ENCODE measurements at regions not wholly inside any gene's neighbourhood (a gene's known extent, or its start where the extent isn't known, plus 50 kb on each side); places are given as distances from the start of the nearest gene placed in this dataset.

DNA sequence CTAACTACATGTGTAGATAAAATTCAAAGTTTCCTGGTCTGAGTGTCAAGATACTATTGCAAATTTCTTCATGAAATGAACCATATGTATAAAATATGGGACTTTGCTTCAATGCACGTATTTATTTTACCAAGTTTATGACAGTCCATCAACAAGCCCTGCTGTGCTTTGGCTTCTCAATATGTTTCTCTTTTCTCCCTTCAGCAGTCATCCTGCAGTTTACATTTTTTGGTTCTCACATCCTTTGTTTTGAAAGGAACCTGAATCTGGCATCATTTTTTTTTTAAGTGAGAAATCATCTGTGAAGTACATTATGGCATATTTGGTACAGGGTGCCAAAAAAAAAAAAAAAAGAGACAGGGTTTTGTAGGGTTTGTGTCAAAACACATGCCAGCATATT lies 65.1 kb downstream of the YIPF5 start:
- TF ChIP-seq, protein P1, sequence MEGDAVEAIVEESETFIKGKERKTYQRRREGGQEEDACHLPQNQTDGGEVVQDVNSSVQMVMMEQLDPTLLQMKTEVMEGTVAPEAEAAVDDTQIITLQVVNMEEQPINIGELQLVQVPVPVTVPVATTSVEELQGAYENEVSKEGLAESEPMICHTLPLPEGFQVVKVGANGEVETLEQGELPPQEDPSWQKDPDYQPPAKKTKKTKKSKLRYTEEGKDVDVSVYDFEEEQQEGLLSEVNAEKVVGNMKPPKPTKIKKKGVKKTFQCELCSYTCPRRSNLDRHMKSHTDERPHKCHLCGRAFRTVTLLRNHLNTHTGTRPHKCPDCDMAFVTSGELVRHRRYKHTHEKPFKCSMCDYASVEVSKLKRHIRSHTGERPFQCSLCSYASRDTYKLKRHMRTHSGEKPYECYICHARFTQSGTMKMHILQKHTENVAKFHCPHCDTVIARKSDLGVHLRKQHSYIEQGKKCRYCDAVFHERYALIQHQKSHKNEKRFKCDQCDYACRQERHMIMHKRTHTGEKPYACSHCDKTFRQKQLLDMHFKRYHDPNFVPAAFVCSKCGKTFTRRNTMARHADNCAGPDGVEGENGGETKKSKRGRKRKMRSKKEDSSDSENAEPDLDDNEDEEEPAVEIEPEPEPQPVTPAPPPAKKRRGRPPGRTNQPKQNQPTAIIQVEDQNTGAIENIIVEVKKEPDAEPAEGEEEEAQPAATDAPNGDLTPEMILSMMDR (IDR thresholded peaks at IDR 0.05): no peak
- TF ChIP-seq POLR2A (IDR thresholded peaks at IDR 0.05): no peak

Measured in testis (tissue), 2 donors.